HG02943 (cell line): ENCODE measurements at regions not wholly inside any gene's neighbourhood (a gene's known extent, or its start where the extent isn't known, plus 50 kb on each side); places are given as distances from the start of the nearest gene placed in this dataset.
"Not testable (repeated sequence)": the region's sequence is repeated elsewhere in the genome, so short reads cannot be mapped to it uniquely, and the experiment has no call there.

Experiments used
- ATAC-seq: cut with Tn5 transposase; IDR thresholded peaks from one replicate; pipeline ENCODE4 v1.9.1; 2021; ENCODE audit warnings: mild to moderate bottlenecking, low read depth, moderate library complexity; ENCODE audit not compliant: unreplicated experiment

DNA sequence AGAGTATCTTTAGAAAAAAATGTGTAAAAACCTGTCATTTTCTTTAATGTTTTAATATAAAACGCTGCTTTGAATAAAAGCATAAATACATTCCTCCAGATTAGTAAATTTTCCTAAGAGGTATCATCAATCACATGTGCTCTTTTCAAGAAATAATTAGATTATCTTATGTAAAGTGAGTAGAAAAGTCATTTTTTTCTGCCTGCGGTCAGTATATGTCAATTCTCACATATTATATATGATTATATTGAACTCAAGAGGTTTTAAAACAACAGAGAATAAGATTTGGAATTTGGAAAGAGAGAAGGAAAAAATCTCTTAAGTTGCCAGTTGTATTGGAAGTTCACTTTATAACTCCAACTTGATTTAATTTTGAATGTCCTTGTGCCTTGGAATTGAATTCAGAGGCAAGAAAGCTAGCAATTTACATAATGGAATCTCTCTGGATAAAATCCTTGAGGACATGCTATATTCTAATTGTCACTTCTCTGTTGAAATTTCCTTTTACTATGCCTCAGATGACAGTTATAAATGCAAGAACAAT is 740.1 kb upstream of the SPRY2 start:
- ATAC-seq: no peak

GRCh38 chr13:81078048-81078447 is 737.1 kb upstream of the SPRY2 start:
- ATAC-seq: no peak

DNA sequence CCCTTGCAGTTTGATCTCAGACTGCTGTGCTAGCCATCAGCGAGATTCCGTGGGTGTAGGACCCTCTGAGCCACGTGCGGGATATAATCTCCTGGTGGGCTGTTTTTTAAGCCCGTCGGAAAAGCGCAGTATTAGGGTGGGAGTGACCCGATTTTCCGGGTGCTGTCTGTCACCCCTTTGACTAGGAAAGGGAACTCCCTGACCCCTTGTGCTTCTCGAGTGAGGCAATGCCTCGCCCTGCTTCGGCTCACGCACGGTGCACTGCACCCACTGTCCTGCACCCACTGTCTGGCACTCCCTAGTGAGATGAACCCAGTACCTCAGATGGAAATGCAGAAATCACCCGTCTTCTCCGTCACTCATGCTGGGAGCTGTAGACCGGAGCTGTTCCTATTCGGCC is 728.9 kb upstream of the SPRY2 start:
- ATAC-seq: not testable (repeated sequence)

- no peak for ATAC-seq
These were observed 718.0 kb upstream of the SPRY2 start for GRCh38 chr13:81058916-81059290.

DNA sequence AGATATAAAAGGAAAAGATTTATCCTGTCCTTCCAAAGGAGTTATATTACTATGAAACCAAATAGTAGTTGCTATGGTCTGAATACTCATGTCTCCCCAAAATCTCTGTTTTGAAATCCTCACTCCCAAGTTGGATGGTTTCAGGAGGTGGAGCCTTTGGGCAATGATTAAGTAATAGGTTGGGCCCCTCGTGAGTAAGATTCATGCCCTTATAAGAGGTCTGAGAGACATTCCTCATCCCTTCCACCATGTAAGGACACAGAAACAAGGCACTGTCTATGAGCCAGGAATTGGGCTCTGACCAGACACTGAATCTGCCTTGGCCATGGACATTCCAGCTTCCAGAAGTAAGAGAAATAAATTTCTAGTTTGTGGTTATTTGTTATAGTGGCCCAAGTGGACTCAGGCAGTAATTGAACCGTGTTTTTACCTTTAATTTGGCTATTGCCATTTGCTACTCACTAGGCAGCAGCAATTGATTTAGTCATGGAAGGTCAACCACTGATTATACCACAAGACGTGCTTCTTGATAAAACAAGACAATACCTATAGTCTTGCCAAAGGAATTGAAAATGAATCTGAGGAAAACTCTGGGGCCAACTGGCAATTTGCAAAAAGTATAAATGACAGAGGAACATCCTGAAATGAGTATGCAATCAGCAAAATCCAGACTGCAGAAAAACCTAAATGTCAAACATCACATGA is 717.4 kb upstream of the SPRY2 start:
- no peak for ATAC-seq

- ATAC-seq: no peak
These were observed 710.9 kb upstream of the SPRY2 start for GRCh38 chr13:81051873-81052272.

DNA sequence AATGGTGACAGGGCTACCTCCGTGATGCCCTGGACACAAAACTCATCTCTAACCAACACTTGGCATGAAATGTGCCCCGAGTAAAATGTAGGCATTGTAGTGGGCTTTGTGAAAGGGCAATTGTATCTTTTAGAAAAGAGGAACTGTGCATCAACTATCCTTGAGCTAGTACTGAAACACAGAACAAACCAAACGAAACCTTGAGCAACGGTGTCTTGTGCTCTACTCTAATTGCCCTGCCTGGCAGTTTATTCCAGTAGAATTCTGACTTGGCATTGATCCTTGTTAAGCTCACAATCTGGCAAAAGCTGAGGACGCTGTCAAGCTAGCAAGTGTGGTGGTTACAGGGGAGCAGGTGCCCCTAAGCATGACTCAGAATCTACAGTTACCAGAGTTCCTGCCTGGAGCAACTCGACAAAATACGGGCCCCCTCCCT is 707.1 kb upstream of the SPRY2 start:
- no peak for ATAC-seq

DNA sequence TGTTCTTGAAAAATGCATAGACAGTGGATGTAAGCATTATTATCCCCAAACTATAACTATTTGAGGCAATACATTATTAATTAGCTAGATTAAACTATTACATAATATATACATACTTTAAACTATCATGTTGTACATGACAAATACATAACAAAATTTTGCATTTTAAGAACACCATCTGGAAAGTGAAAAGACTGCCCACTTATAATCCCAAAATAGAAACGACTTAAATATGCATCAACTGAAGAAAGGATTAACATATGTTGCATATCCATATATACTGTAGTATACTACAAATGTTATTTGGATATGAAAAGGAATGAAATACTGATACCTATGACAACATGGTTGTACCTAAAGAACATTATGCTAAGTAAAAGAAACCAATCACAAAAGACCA is 700.8 kb upstream of the SPRY2 start:
- ATAC-seq: no peak

GRCh38 chr13:81031996-81032395 is 691.1 kb upstream of the SPRY2 start:
- ATAC-seq: no peak

- no peak for ATAC-seq
These were observed 684.2 kb upstream of the SPRY2 start for GRCh38 chr13:81025091-81025490.

DNA sequence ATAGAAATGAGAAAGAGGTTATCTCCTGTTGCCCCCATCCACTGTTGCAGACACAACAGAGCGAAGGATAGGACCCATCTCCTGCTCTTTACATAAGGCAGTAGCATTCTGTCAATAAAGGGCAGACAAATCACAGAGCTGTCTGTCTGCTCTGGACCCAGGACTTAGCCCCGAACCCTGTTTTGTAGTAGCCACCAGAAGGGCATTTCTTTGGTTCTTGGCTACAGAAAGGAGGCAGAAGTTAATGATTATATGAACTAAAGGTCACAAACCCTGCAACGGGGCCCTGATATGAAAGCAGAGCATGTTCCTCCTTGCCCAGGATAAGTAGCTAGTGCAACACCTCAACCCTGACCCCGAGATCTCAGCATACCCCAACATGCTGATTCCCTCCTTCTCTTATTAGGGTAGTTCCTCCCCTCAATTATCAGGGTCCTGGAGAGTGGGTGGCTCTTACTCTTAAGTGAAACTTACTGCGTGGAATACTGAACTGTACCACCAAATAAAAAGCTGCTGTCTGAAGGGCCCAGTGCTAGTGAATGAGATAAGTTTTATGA is 680.4 kb upstream of the SPRY2 start:
- ATAC-seq: no peak

DNA sequence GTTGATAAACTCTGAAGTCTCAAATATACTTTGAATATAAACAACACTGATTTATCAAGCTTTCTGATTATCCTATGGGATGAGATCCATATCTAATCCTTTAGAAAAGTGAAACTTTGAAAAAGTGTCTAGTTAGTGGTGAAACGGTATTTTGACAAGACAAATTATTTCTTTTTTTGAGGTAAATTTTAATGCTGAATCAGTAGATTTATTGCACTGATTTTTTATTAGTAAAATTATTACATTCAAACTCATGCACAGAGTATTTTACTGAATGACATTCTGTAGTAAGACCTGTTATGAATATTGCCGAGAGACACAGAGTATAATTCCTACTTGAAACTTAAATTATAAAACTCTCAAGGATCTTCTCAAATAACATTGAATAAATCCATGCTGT is 679.1 kb upstream of the SPRY2 start:
- no peak for ATAC-seq

DNA sequence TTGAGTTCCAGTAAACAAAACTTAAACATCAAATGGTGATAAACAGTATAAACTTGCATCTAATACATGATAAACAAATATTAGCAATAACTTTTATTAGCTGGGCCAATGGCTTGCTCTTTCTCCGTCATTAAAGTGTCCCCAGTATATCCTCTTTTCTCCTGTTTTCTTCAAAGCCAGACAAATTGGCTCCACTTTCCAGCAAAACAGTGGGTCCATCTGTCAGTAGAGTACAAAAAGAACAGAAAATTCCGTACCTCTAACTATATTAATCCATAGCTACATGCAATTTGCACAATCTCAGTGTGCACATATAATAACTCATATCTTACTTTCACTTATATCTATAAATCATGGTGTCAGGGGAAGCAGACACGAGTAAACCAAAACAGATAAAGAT is 678.0 kb upstream of the SPRY2 start:
- no peak for ATAC-seq

DNA sequence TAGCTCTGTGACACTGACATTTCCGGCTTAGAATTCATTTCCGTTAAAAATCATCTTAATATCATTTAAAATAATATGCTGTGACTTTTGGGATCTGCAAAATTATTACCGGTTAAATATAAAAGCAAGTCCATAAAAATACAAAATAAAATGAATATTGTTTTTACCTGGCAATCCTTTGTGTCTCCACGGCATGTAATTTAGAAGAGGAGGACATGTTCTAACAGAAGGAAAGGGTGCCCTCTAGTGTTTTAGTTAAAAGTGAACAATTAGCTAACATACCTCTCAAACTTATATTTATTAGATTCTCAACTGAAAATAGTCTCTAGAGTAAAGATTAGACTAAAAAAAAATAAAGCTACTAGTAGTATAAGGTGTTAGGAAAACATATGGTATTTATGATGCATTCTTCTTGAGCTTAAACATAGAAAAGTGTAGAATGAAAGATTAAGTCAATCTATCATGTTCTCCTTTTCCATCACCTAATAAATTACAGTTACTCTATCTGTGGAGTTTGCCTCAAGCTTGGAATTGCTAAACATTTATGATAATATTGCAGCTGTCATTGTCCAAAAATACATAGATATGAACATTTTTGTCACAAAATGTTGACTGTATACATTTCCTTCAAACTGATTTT is 676.7 kb upstream of the SPRY2 start:
- ATAC-seq: no peak

GRCh38 chr13:81012031-81012430 is 671.1 kb upstream of the SPRY2 start:
- ATAC-seq: no peak

DNA sequence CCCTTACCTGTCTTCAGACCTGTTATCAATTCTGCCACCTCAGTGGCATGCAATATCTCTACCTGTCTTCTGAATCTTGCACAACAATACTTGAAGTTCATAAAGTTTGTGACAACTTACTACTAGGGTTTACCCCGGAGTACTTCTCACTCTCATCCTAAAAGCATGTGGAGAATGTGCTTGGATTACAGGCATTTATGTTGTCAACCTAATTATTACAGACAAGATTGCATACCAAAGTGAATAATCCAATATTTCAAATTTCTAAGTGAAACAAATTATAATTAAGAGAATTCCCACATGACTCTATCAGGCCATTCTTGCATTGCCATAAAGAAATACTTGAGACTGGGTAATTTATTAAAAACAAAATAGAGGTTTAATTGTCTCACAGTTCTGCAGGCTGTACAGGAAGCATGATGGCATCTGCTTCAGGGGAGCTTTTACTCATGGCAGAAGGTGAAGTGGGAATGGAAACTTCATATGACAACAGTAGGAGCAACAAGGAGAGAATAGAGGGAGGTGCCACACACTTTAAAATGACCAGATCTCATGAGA is 661.0 kb upstream of the SPRY2 start:
- no peak for ATAC-seq

DNA sequence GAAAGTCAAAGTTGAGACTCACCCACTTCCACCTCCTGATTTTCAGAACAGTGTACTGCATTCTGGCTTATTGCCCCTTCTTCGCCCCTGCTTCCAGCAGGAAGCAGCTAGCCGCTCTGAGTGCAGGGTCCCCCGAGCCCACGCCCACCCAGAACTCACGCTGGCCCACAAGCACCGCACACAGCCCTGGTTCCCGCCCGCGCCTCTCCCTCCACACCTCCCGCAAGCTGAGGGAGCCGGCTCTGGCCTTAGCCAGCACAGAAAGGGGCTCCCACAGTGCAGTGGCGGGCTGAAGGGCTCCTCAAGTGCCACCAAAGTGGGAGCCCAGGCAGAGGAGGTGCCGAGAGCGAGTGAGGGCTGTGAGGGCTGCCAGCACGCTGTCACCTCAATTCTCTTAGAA is 657.7 kb upstream of the SPRY2 start:
- ATAC-seq: not testable (repeated sequence)

GRCh38 chr13:80989747-80990146 is 648.8 kb upstream of the SPRY2 start:
- no peak for ATAC-seq

DNA sequence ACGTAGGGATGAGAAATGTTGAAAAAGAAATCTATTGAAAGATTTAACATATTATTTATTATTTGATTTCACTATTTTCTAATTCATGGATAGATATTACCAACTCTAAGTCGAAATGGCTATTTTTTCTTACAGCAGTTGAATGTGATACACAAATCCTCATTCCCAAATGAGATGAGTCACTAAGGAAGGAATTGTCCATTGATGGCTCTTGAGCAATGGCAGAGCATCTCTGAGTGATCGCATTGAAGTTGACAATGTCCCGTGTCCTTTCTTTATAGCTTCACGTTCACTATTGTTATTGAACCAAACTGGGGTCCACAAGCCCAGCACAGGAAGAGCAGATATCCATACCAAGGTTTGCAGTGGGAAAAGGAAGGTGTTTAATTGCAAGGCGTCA is 648.3 kb upstream of the SPRY2 start:
- ATAC-seq: no peak

DNA sequence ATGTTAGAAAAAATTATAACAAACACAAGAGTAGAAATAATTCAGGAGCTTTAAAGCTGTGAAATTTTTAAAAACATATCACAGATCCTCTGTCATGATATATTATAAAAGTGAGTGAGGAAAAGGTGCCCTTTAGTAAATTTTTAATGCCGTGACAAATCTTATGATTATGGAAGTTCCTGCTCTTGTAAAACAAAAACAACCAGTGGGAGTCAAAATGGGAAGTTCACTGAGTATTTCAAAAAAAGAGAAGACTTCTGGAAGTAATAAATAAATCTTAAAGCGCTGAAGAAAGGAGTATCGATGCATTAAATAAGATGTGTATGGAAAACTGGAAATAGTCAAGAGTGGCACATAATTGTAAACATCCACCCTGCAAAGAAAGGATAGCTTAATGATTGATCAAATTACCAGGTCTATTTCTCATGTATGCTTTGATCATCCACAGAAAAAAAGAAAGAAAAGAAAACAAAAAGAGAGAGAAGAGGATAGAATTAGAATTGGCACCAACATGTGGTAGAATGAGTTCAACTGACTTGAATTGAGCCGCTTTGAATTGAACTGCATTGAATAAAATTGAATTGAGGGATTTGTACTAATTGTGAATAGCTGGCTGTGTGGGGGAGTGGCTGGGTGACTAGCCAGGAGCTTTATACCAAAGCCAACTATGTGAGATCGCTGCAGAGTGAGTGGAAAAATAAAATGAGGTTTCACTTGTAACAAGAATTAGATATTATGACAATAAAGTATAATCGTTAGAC is 647.6 kb upstream of the SPRY2 start:
- ATAC-seq: no peak
